Left renal cortex interstitium (tissue), 4 donors: ENCODE measurements at regions not wholly inside any gene's neighbourhood (a gene's known extent, or its start where the extent isn't known, plus 50 kb on each side); places are given as distances from the start of the nearest gene placed in this dataset.
A peak's percentile ranks its signal among the peaks of the same experiment; 100 is the strongest.
"Not testable (repeated sequence)": the region's sequence is repeated elsewhere in the genome, so short reads cannot be mapped to it uniquely, and the experiment has no call there.

Experiments
- DNase-seq, 4 donors: peaks; one replicate each; pipeline ENCODE4 v3.0.0-alpha.2; 2013; ENCODE audit warnings: low read depth in 4 of 4, low spot score in 2 of 4, missing footprints in 1 of 4

GRCh38 chr13:87153371-87153770, 517.8 kb upstream of the SLITRK5 start:
- no peak for DNase-seq

GRCh38 chr13:87166348-87166747, 504.8 kb upstream of the SLITRK5 start:
- DNase-seq: no peak

- DNase-seq: no peak
Measured at GRCh38 chr13:87168390-87168789, 502.8 kb upstream of the SLITRK5 start.

- DNase-seq: no peak
Measured at GRCh38 chr13:87169337-87169736, 501.8 kb upstream of the SLITRK5 start.

- no peak for DNase-seq
Measured at GRCh38 chr13:87172166-87172835, 498.9 kb upstream of the SLITRK5 start.

- not testable (repeated sequence) for DNase-seq
Measured at GRCh38 chr13:87185138-87185537, 486.0 kb upstream of the SLITRK5 start.

- not testable (repeated sequence) for DNase-seq
Measured at GRCh38 chr13:87186647-87187046, 484.5 kb upstream of the SLITRK5 start.

- DNase-seq: not testable (repeated sequence)
Measured at GRCh38 chr13:87191485-87191884, 479.7 kb upstream of the SLITRK5 start.

- no peak for DNase-seq
Measured at GRCh38 chr13:87198371-87198770, 472.8 kb upstream of the SLITRK5 start.

- DNase-seq: no peak
Measured at GRCh38 chr13:87206708-87207107, 464.5 kb upstream of the SLITRK5 start.

GRCh38 chr13:87207280-87208003, 463.7 kb upstream of the SLITRK5 start:
- no peak for DNase-seq

- no peak for DNase-seq
Measured at GRCh38 chr13:87208636-87209035, 462.5 kb upstream of the SLITRK5 start.

GRCh38 chr13:87234981-87235380, 436.2 kb upstream of the SLITRK5 start:
- DNase-seq: no peak

- no peak for DNase-seq
Measured at GRCh38 chr13:87235621-87236020, 435.6 kb upstream of the SLITRK5 start.

- no peak for DNase-seq
Measured at GRCh38 chr13:87244256-87244890, 426.8 kb upstream of the SLITRK5 start.

GRCh38 chr13:87249847-87250246, 421.3 kb upstream of the SLITRK5 start:
- not testable (repeated sequence) for DNase-seq

GRCh38 chr13:87255394-87255793, 415.8 kb upstream of the SLITRK5 start:
- DNase-seq: no peak

GRCh38 chr13:87259479-87260083, 411.6 kb upstream of the SLITRK5 start:
- no peak for DNase-seq

GRCh38 chr13:87274209-87274819, 396.9 kb upstream of the SLITRK5 start:
- peak in 2 of 4 donors; percentile 6 to 40 for DNase-seq

GRCh38 chr13:87280139-87280538, 391.0 kb upstream of the SLITRK5 start:
- DNase-seq: no peak

GRCh38 chr13:87287721-87288120, 383.4 kb upstream of the SLITRK5 start:
- no peak for DNase-seq
